NCI-H146 (cell line): ENCODE measurements at regions not wholly inside any gene's neighbourhood (a gene's known extent, or its start where the extent isn't known, plus 50 kb on each side); places are given as distances from the start of the nearest gene placed in this dataset.
"Not testable (repeated sequence)": the region's sequence is repeated elsewhere in the genome, so short reads cannot be mapped to it uniquely, and the experiment has no call there.

Source experiments
- DNase-seq: peaks from one replicate; lab custom pipeline; 2025; lab: John Stamatoyannopoulos, UW

DNA sequence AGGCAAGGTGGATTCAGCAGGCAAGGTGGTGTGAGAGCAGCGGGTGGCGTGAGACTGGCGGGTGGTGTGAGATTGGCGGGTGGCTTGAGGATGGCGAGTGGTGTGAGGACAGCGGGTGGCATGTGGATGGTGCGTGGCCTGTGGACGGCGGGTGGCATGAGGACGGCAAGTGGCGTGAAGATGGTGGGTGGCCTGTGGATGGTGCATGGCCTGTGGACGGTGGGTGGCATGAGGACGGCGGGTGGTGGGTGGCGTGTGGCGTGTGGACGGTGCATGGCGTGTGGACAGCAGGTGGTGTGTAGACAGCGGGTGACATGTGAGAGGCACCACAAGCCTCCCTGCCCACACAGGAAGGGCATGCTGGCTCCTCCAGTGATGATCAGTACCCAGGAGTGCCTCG is 186.9 kb upstream of the SALL3 start:
- DNase-seq: no peak

DNA sequence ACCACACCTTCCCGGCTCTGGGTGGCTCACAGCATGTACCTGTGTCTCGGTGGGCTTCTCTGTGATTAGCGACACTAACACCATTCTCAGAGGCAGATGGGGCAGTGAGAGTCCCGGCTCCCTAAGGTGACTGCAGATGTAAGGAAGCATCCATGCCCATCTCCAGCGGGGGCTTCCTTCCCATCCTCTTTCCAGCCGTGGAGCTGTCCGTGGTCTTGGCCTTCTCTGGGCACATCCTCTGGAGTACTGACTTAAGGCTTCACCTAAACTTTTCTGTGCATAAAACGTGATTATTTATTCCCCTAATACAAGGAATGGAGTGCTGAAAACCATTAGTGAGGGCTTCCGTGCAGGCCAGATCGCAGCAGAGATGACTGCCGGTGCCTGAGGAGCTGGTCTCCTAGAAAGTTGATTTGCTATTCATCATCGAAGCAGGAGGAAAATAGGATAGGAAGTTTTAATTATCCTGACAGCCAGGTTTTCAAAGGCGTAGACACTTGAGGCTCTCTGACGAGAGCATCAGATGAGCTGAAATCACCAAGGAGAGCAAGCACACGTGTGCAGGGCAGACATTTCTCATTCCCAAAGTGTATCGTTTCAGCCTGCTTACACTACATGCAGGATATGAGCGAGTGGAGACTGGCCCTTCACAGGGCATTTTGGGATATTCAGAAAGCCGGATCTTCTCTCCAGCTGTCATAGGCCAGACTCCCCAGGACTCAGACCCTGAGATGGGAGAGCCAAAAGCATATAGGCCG is 186.1 kb upstream of the SALL3 start:
- no peak for DNase-seq

DNA sequence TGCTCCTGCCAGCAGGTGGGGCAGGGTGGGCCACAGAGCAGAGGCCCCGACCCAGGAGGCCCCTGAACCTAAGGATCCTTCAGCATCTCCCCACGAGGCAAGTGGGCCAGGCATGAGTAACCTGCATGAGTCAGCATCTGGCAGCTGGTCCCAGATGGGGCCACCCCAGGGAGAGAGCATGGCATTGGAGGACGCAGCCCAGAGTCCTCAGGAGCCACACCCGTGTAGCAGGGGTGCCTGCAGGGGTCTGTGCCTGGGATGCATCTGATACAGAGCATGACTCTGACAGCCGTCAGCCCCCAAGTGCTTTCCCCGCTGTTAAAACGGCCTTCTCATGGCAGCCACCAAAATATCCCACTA is 185.6 kb upstream of the SALL3 start:
- DNase-seq: no peak

- no peak for DNase-seq
These were observed 182.7 kb upstream of the SALL3 start for GRCh38 chr18:78796693-78797455.

- no peak for DNase-seq
These were observed 182.1 kb upstream of the SALL3 start for GRCh38 chr18:78797499-78797898.

GRCh38 chr18:78798402-78799175 is 181.0 kb upstream of the SALL3 start:
- no peak for DNase-seq

GRCh38 chr18:78799382-78800089 is 180.1 kb upstream of the SALL3 start:
- no peak for DNase-seq

- not testable (repeated sequence) for DNase-seq
These were observed 179.3 kb upstream of the SALL3 start for GRCh38 chr18:78800102-78800851.

DNA sequence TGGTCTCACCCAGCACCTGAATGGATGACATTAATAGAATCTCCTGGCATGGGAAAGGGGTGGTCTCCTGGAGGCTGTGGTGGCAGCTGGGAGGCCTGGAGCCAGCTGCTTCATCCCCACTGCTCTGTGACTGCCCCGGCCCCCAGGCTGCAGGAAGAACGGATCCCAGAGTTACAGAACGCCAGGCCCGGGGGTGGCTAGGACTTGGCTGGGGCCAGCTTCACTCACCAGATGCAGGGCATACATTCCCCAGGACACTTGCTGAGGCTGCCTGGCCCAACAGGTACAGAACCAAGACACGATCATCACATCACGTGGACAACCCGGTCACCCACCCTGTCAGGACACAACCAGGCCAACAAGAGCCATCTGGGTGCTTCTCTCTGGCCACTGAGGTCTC is 178.6 kb upstream of the SALL3 start:
- DNase-seq: no peak

GRCh38 chr18:78803104-78803503 is 176.5 kb upstream of the SALL3 start:
- no peak for DNase-seq

- DNase-seq: no peak
These were observed 175.2 kb upstream of the SALL3 start for GRCh38 chr18:78804206-78805030.

DNA sequence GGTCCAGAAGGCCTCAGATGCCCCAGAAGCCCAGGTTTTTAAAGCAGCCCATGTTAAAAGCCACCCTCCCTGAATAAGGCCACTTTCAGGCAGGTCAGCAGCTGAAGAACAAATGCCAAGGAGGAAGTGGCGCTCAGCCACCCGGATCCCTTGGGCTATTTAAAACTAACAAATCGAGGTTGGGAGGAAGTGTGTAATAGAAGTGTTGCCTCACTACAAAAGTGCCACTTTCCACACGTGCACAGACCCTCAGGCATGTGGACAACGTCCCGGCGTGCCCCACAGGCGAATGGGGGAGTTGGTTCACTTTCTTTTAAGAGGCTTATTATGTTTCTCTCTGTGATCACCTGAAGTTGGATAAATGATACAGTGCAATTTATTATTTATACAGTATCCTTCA is 173.8 kb upstream of the SALL3 start:
- DNase-seq: no peak

DNA sequence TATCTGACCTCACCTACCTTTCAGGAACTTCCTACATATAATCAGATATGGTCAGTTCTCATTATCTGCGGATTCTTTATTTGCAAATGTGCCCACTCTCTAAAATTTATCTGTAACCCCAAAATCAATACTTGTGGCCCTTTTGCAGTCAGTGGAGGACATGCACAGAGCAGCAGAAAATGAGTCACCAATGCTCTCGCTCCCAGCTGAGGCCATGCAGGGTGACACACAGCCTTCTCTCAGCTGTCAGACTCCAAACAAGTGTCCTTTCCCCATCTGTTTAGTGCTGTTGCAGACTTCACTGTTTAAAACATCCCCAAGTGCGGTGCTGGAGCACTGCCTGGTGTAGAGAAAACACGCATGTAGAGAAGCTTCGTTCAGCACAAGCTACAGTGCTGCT is 171.9 kb upstream of the SALL3 start:
- no peak for DNase-seq

GRCh38 chr18:78809845-78810244 is 169.8 kb upstream of the SALL3 start:
- DNase-seq: no peak

GRCh38 chr18:78810706-78811105 is 168.9 kb upstream of the SALL3 start:
- DNase-seq: no peak

- DNase-seq: no peak
These were observed 167.6 kb upstream of the SALL3 start for GRCh38 chr18:78812067-78812466.

DNA sequence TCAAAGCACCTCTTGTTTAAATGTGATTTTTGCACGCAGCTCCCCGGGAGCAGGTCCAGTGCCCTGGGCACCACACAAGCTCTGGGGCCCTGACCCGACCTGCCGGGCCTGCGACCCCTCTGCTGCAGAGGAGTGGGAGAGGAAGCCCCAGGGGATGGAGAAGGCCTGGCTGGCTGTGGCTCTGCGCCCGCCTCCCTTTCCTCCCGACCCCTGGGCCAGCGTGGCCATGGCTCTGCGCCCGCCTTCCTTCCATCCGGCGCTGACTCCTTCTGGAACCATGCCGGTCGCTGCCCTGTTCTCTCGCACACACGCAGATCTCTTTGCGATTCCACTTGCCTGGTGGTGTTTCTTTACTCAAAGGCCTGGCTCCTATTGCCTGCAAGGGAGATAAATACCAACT is 166.5 kb upstream of the SALL3 start:
- DNase-seq: no peak

- DNase-seq: peak; percentile 36
These were observed 165.5 kb upstream of the SALL3 start for GRCh38 chr18:78813936-78814710.

DNA sequence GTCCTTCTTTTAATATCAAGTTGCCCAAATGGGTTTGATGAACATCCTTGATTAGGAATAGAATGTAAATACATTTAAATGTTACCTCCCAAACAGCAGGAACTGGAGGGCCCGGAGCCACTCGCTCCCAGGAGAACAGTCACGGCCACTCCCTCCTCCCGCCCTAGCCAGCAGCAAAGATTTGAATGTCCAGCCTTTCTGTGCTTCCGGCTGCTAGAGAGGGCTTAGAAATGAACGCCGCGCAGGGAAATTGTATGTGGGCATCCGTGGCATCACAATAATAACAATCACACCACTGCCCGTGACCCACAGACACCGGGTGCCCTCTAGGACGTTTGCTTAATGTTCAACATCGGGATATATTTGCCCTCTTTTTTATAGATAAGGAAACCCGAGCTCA is 164.9 kb upstream of the SALL3 start:
- DNase-seq: peak; percentile 58

GRCh38 chr18:78816114-78816513 is 163.5 kb upstream of the SALL3 start:
- no peak for DNase-seq
